Vagina (tissue), 2 donors: ENCODE measurements at regions not wholly inside any gene's neighbourhood (a gene's known extent, or its start where the extent isn't known, plus 50 kb on each side); places are given as distances from the start of the nearest gene placed in this dataset.

Experiments
- DNase-seq, 2 donors: peaks; one replicate each; pipeline ENCODE4 v3.0.0-alpha.2; 2017; ENCODE audit errors: extremely low spot score in 2 of 2
- H3K27ac ChIP-seq: fragments of 200-600 bp; sonication (generic); one replicate; pipeline ENCODE4 v1.5.1; 2019
- H3K27me3 ChIP-seq: fragments of 200-600 bp; sonication (generic); one replicate; pipeline ENCODE4 v1.5.1; 2019
- H3K36me3 ChIP-seq, 2 donors: fragments of 200-600 bp; sonication (generic); one replicate each; pipeline ENCODE4 v1.5.1; 2017 to 2019
- H3K4me1 ChIP-seq: fragments of 200-600 bp; sonication (generic); one replicate; pipeline ENCODE4 v1.5.1; 2019
- H3K4me3 ChIP-seq, 2 donors: fragments of 200-600 bp; sonication (generic); 1 replicate in 1 of 2; 2 replicates in 1 of 2; pipeline ENCODE4 v1.5.1; 2016 to 2019
- H3K9me3 ChIP-seq: fragments of 200-600 bp; sonication (generic); one replicate; pipeline ENCODE4 v1.5.1; 2019
- CTCF ChIP-seq, 3 experiments: fragments of 450-650 bp in 2 of 3; fragments of 200-600 bp in 1 of 3; sonication (generic) in 1 of 3; IDR thresholded peaks; one replicate each; pipeline ENCODE4 v1.5.1; 2017 to 2019; ENCODE audit warnings: antibody characterized with exemption in 3 of 3, mild to moderate bottlenecking in 2 of 3, moderate library complexity in 2 of 3
- POLR2A ChIP-seq, 2 donors: fragments of 450-650 bp; IDR thresholded peaks; one replicate each; pipeline ENCODE4 v1.6.1; 2017; ENCODE audit warnings: antibody characterized with exemption in 2 of 2, mild to moderate bottlenecking in 2 of 2, moderate library complexity in 2 of 2
- POLR2AphosphoS5 ChIP-seq, 2 donors: sonication (generic); formaldehyde crosslinking; IDR thresholded peaks; one replicate each; pipeline ENCODE4 v1.9.0; 2017; ENCODE audit warnings: antibody characterized with exemption in 2 of 2, mild to moderate bottlenecking in 2 of 2, low read depth in 1 of 2; ENCODE audit not compliant: insufficient read depth in 1 of 2
- intact Hi-C: fragments of 100-400 bp; cut with DNase I; formaldehyde crosslinking; loops from one replicate; pipeline ENCODE4 v1.15.1; 2023

- no peak for TF ChIP-seq CTCF (IDR thresholded peaks at IDR 0.05)
- no peak for TF ChIP-seq POLR2AphosphoS5 (IDR thresholded peaks at IDR 0.05; ENCODE audit: insufficient read depth in 1 of 2, low read depth in 1 of 2)
- TF ChIP-seq POLR2A (IDR thresholded peaks at IDR 0.05): no peak
- intact Hi-C loops: no loop called here
- H3K27me3 ChIP-seq: no peaks in the 10 kb centered on the region
- H3K27ac ChIP-seq: no peak overlapping the region
- H3K9me3 ChIP-seq: no peaks in the 10 kb centered on the region
- no peak overlapping the region for H3K4me3 ChIP-seq
- H3K4me1 ChIP-seq: no peaks in the 10 kb centered on the region
- no peak for DNase-seq
- H3K36me3 ChIP-seq: no peaks in the 10 kb centered on the region
Measured at GRCh38 chr11:127126986-127127385, 126.4 kb upstream of the KIRREL3 start.

GRCh38 chr11:127119356-127119755, 118.8 kb upstream of the KIRREL3 start:
- no peaks in the 10 kb centered on the region for H3K36me3 ChIP-seq

DNA sequence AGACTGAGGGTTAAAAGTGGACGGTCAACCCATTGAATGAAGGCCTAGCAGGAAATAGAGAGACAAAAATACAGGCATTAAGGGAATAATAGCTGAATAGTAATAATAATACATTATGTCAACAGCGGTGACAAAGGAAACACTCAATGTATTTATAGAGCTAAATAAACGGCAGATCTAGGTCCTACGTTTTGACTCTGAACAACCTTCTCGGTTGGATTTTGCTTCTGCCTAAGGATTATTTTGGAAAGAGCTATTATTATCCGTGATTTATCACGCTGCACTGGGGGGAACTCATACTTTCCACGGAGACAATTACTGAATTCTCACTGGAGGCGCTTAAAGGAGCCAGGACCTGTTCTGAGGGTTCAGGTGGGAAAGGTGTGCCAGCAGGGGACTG, 118.2 kb upstream of the KIRREL3 start:
- TF ChIP-seq CTCF (IDR thresholded peaks at IDR 0.05): no peak
- TF ChIP-seq POLR2A (IDR thresholded peaks at IDR 0.05): no peak
- no peak overlapping the region for H3K27ac ChIP-seq
- no peak overlapping the region for H3K4me3 ChIP-seq
- DNase-seq: no peak
- H3K4me1 ChIP-seq: no peaks in the 10 kb centered on the region
- intact Hi-C loops: no loop called here
- no peaks in the 10 kb centered on the region for H3K9me3 ChIP-seq
- H3K27me3 ChIP-seq: no peaks in the 10 kb centered on the region
- H3K36me3 ChIP-seq: no peaks in the 10 kb centered on the region

More at GRCh38 chr11:127119356-127119755, 118.8 kb upstream of the KIRREL3 start:
- Histone ChIP-seq H3K27ac (no peak overlapping the region), H3K9me3 (no peaks in the 10 kb centered on the region), H3K4me3 (no peak overlapping the region), H3K4me1 (no peaks in the 10 kb centered on the region), H3K27me3 (no peaks in the 10 kb centered on the region)
- no peak for TF ChIP-seq POLR2AphosphoS5 (IDR thresholded peaks at IDR 0.05; ENCODE audit: insufficient read depth in 1 of 2, low read depth in 1 of 2)
- TF ChIP-seq POLR2A (IDR thresholded peaks at IDR 0.05): no peak
- TF ChIP-seq CTCF (IDR thresholded peaks at IDR 0.05): no peak
- no peak for DNase-seq
- intact Hi-C loops: no loop called here

GRCh38 chr11:127117231-127117739, 116.7 kb upstream of the KIRREL3 start:
- DNase-seq: no peak

More at GRCh38 chr11:127117231-127117739, 116.7 kb upstream of the KIRREL3 start:
- TF ChIP-seq POLR2AphosphoS5 (IDR thresholded peaks at IDR 0.05; ENCODE audit: insufficient read depth in 1 of 2, low read depth in 1 of 2) (no peak), CTCF (IDR thresholded peaks at IDR 0.05) (no peak), POLR2A (IDR thresholded peaks at IDR 0.05) (no peak)
- intact Hi-C loops: no loop called here
- H3K4me1 ChIP-seq: no peaks in the 10 kb centered on the region
- H3K27me3 ChIP-seq: no peaks in the 10 kb centered on the region
- no peaks in the 10 kb centered on the region for H3K9me3 ChIP-seq
- H3K36me3 ChIP-seq: no peaks in the 10 kb centered on the region
- H3K27ac ChIP-seq: no peak overlapping the region
- no peak overlapping the region for H3K4me3 ChIP-seq
